H1 (cell line): ENCODE measurements at regions not wholly inside any gene's neighbourhood (a gene's known extent, or its start where the extent isn't known, plus 50 kb on each side); places are given as distances from the start of the nearest gene placed in this dataset.

Source experiments
- CTCF ChIA-PET: fragments of 300-600 bp; sonication (Branson Sonifier 250); formaldehyde crosslinking; loops from one replicate; lab custom pipeline; 2021; ENCODE audit not compliant: partially characterized antibody; lab: Charles Lee
- POLR2A ChIA-PET: fragments of 300-600 bp; sonication (Branson Sonifier 250); formaldehyde crosslinking; loops from one replicate; lab custom pipeline; 2021; ENCODE audit warnings: inconsistent platforms; ENCODE audit not compliant: partially characterized antibody; lab: Charles Lee
- DNase-seq, 2 experiments: peaks; one replicate each; pipeline versions ENCODE4 v3.0.0 to v3.0.0-alpha.2; 2010 to 2022; ENCODE audit warnings: low spot score in 2 of 2, low read depth in 1 of 2, mixed read lengths in 1 of 2
- FAIRE-seq: peaks from 2 replicates; lab custom pipeline; 2011; peaks lifted over from hg19 to GRCh38; lab: Jason Lieb, UNC
- H2AFZ ChIP-seq: 2 replicates; pipeline ENCODE4 v1.8.1; 2012; ENCODE audit warnings: low read length, inconsistent platforms
- H2AK5ac ChIP-seq: 2 replicates; pipeline ENCODE4 v1.6.1; 2013; ENCODE audit warnings: low read depth, low read length
- H2BK120ac ChIP-seq: replicated peaks from 2 replicates; pipeline ENCODE3; 2013; ENCODE audit warnings: low read depth, low read length, inconsistent platforms
- H2BK12ac ChIP-seq: 2 replicates; pipeline ENCODE4 v1.6.1; 2013; ENCODE audit warnings: low read depth, low read length
- H2BK15ac ChIP-seq: 2 replicates; pipeline ENCODE4 v1.6.1; 2013; ENCODE audit warnings: low read length
- H2BK20ac ChIP-seq: 2 replicates; pipeline ENCODE4 v1.6.1; 2013; ENCODE audit warnings: low read length
- H2BK5ac ChIP-seq: 2 replicates; pipeline ENCODE4 v1.6.1; 2013; ENCODE audit warnings: low read depth, low read length
- H3K14ac ChIP-seq: 2 replicates; pipeline ENCODE4 v1.6.1; 2013; ENCODE audit warnings: inconsistent platforms; ENCODE audit not compliant: insufficient read length
- H3K18ac ChIP-seq: 2 replicates; pipeline ENCODE4 v1.6.1; 2013; ENCODE audit warnings: low read length; ENCODE audit errors: extremely low read depth
- H3K23ac ChIP-seq: 2 replicates; pipeline ENCODE4 v1.6.1; 2013; ENCODE audit warnings: inconsistent platforms; ENCODE audit not compliant: insufficient read length
- H3K23me2 ChIP-seq: 2 replicates; pipeline ENCODE4 v1.6.1; 2013; ENCODE audit warnings: low read depth, low read length
- H3K27ac ChIP-seq: 2 replicates; pipeline ENCODE4 v1.6.1; 2011; ENCODE audit warnings: low read depth, low read length, inconsistent platforms
- H3K27me3 ChIP-seq, 4 experiments: replicated peaks in 1 of 4; 1 replicate in 1 of 4; 2 replicates in 3 of 4; pipeline versions ENCODE4 v1.6.1 to v1.8.1; 2011 to 2013; ENCODE audit warnings: low read length in 3 of 4, mild to moderate bottlenecking in 3 of 4, inconsistent platforms in 2 of 4, mixed read lengths in 2 of 4, moderate library complexity in 1 of 4; ENCODE audit not compliant: control insufficient read depth in 3 of 4, insufficient read depth in 3 of 4; ENCODE audit errors: extremely low read depth in 1 of 4
- H3K36me3 ChIP-seq, 4 experiments: 2 replicates each; pipeline versions ENCODE4 v1.6.1 to v1.8.1; 2011 to 2013; ENCODE audit warnings: mild to moderate bottlenecking in 4 of 4, low read length in 3 of 4, moderate library complexity in 2 of 4, control low read depth in 1 of 4, inconsistent platforms in 1 of 4; ENCODE audit not compliant: insufficient read depth in 4 of 4, control insufficient read depth in 2 of 4
- H3K4ac ChIP-seq: replicated peaks from 2 replicates; pipeline ENCODE3; 2013; ENCODE audit warnings: low read length, low read depth, mixed read lengths, inconsistent platforms; ENCODE audit not compliant: insufficient read length
- H3K4me1 ChIP-seq, 4 experiments: replicated peaks in 1 of 4; 1 replicate in 1 of 4; 2 replicates in 3 of 4; pipeline versions ENCODE4 v1.6.1 to v1.8.1; 2011 to 2013; ENCODE audit warnings: low read length in 3 of 4, inconsistent platforms in 2 of 4, mixed read lengths in 1 of 4; ENCODE audit not compliant: insufficient read depth in 4 of 4, control insufficient read depth in 3 of 4
- H3K4me2 ChIP-seq, 2 experiments: 2 replicates each; pipeline versions ENCODE4 v1.6.1 to v1.8.1; 2011 to 2013; ENCODE audit warnings: low read depth in 2 of 2, low read length in 2 of 2, control low read depth in 1 of 2, inconsistent platforms in 1 of 2, mild to moderate bottlenecking in 1 of 2; ENCODE audit not compliant: insufficient read depth in 1 of 2
- H3K4me3 ChIP-seq, 4 experiments: fragments of 200-600, 300-600 bp in 1 of 4; sonication (generic), shearing (Covaris generic), sonication (Bioruptor Twin) in 1 of 4; 2 replicates each; pipeline versions ENCODE4 v1.5.1 to v1.8.1; 2011 to 2016; ENCODE audit warnings: low read length in 4 of 4, low read depth in 3 of 4, control low read depth in 2 of 4, inconsistent platforms in 2 of 4, mild to moderate bottlenecking in 2 of 4, mixed read lengths in 1 of 4, moderate library complexity in 1 of 4; ENCODE audit not compliant: insufficient read depth in 2 of 4; ENCODE audit errors: extremely low read depth in 1 of 4
- H3K56ac ChIP-seq: replicated peaks from 2 replicates; pipeline ENCODE3; 2013; ENCODE audit warnings: low read depth, mild to moderate bottlenecking, mixed read lengths, low read length, inconsistent platforms; ENCODE audit not compliant: insufficient read length
- H3K79me1 ChIP-seq: 2 replicates; pipeline ENCODE4 v1.6.1; 2013; ENCODE audit warnings: low read depth, low read length, control low read depth
- H3K79me2 ChIP-seq, 2 experiments: 2 replicates each; pipeline versions ENCODE4 v1.6.1 to v1.8.1; 2012 to 2013; ENCODE audit warnings: low read length in 2 of 2, mild to moderate bottlenecking in 2 of 2, inconsistent platforms in 1 of 2; ENCODE audit not compliant: insufficient read depth in 2 of 2, control insufficient read depth in 1 of 2
- H3K9ac ChIP-seq, 4 experiments: replicated peaks in 1 of 4; 1 replicate in 1 of 4; 2 replicates in 3 of 4; pipeline versions ENCODE4 v1.6.1 to v1.8.1; 2011 to 2013; ENCODE audit warnings: low read depth in 3 of 4, low read length in 3 of 4, control low read depth in 2 of 4, mild to moderate bottlenecking in 2 of 4, moderate library complexity in 2 of 4, inconsistent platforms in 1 of 4; ENCODE audit errors: extremely low read depth in 1 of 4
- H3K9me3 ChIP-seq, 2 experiments: 2 replicates each; pipeline versions ENCODE4 v1.6.1 to v1.8.1; 2012 to 2013; ENCODE audit warnings: mild to moderate bottlenecking in 2 of 2, moderate library complexity in 2 of 2, control low read depth in 1 of 2, inconsistent platforms in 1 of 2, low read depth in 1 of 2, low read length in 1 of 2, mixed read lengths in 1 of 2; ENCODE audit not compliant: insufficient read depth in 2 of 2
- H4K20me1 ChIP-seq, 2 experiments: replicated peaks in 1 of 2; 2 replicates each; pipeline versions ENCODE3 to v1.8.1; 2011 to 2013; ENCODE audit warnings: inconsistent platforms in 2 of 2, low read length in 2 of 2, mild to moderate bottlenecking in 1 of 2; ENCODE audit not compliant: insufficient read depth in 2 of 2, control insufficient read depth in 1 of 2
- H4K5ac ChIP-seq: 2 replicates; pipeline ENCODE4 v1.6.1; 2013; ENCODE audit warnings: low read length, low read depth, mixed read lengths, inconsistent platforms; ENCODE audit not compliant: insufficient read length
- H4K8ac ChIP-seq: 2 replicates; pipeline ENCODE4 v1.8.0; 2013; ENCODE audit warnings: mild to moderate bottlenecking, moderate library complexity, low read length, inconsistent platforms; ENCODE audit not compliant: insufficient read depth; ENCODE audit errors: extremely low read depth
- H4K91ac ChIP-seq: replicated peaks from 2 replicates; pipeline ENCODE3; 2013; ENCODE audit warnings: low read length, mixed read lengths, inconsistent platforms; ENCODE audit not compliant: insufficient read length
- SP1 ChIP-seq: IDR thresholded peaks from 2 replicates; pipeline ENCODE4 v1.6.1; 2011; ENCODE audit warnings: low read depth, low read length
- WGBS, 2 experiments: shearing (Covaris generic) in 1 of 2; methylation state at CpG; one replicate each; pipeline versions ENCODE4 v1.1.6 to v1.1.7; 2013 to 2015; ENCODE audit warnings: low lambda C conversion rate in 2 of 2, mixed read lengths in 2 of 2, inconsistent platforms in 1 of 2, low coverage in 1 of 2, missing lambda C conversion rate in 1 of 2; ENCODE audit not compliant: insufficient replicate concordance in 2 of 2, insufficient coverage in 1 of 2, insufficient read length in 1 of 2; ENCODE audit errors: extremely low coverage in 1 of 2, missing lambda C conversion rate in 1 of 2; 5-methylcytosine and 5-hydroxymethylcytosine counted together
- TF ChIP-seq, protein P1 (sequence below): IDR thresholded peaks from 2 replicates; pipeline ENCODE4 v1.6.1; 2012; ENCODE audit warnings: inconsistent platforms

DNA sequence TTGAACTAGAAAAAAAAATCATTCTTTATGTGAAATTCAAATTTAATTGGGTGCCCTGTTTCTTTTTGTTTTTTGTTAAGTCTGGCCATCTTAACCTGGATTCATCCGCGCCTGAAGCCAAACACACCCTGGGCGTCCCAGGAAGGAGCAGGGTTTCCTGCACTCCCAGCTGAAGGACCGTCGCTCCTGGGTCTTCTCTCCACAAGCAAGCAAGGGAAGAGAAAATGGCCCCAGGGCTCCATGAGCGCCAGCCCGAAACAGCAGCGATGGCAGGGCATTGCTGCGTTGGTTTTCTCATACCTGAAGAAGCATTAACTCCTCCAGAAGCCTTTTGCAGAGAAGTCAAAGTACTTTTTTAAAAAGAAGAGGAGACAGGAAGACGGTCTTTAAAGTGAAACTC, 105.4 kb upstream of the AFDN start:
- Histone ChIP-seq H2BK15ac (no peak overlapping the region), H3K9me3 (no peaks in the 10 kb centered on the region), H3K4me1 (no peaks in the 10 kb centered on the region; a peak in 1 of 7 replicates), H2BK20ac (no peak overlapping the region), H3K79me1 (no peaks in the 10 kb centered on the region), H3K14ac (no peak overlapping the region), H3K79me2 (no peaks in the 10 kb centered on the region), H2BK12ac (no peak overlapping the region), H2BK5ac (no peak overlapping the region), H4K8ac (no peak overlapping the region), H2BK120ac (no peak overlapping the region), H4K91ac (no peak overlapping the region), H3K23ac (no peak overlapping the region), H3K56ac (no peak overlapping the region), H3K27ac (no peak overlapping the region), H2AK5ac (no peak overlapping the region), H4K5ac (no peak overlapping the region), H3K4ac (no peak overlapping the region), H3K36me3 (no peaks in the 10 kb centered on the region), H3K4me3 (no peak overlapping the region), H2AFZ (no peak overlapping the region), H3K9ac (no peak overlapping the region), H4K20me1 (no peaks in the 10 kb centered on the region), H3K27me3 (no peaks in the 10 kb centered on the region), H3K18ac (no peak overlapping the region), H3K4me2 (no peak overlapping the region), H3K23me2 (no peaks in the 10 kb centered on the region)
- 88% methylated on average over 10 of the region's 10 CpGs; no CpG with 5 or more reads in 1 of the 2 experiments for WGBS, 2 experiments
- ChIA-PET POLR2A (no interaction called here), CTCF (interaction anchor here (1.4 kb wide), 1 partner anchor 13 kb away, joined by 3 read pairs; no protein-coding TSS in a partner anchor)
- DNase-seq (no peak), FAIRE-seq (no peak)
- TF ChIP-seq, protein P1, sequence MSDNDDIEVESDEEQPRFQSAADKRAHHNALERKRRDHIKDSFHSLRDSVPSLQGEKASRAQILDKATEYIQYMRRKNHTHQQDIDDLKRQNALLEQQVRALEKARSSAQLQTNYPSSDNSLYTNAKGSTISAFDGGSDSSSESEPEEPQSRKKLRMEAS = no peak
- TF ChIP-seq SP1 = no peak
